HepG2 (cell line): ENCODE measurements at regions not wholly inside any gene's neighbourhood (a gene's known extent, or its start where the extent isn't known, plus 50 kb on each side); places are given as distances from the start of the nearest gene placed in this dataset.

Source experiments
- AGO2 ChIP-seq: fragments of 200-400 bp; formaldehyde crosslinking; optimal IDR thresholded peaks from 2 replicates; pipeline ENCODE3; 2017; ENCODE audit warnings: mild to moderate bottlenecking, low read depth, low read length, moderate library complexity
- CAMTA2 ChIP-seq: sonication (generic); formaldehyde crosslinking; IDR thresholded peaks from 2 replicates; pipeline ENCODE4 v1.4.0; 2020; ENCODE audit warnings: mild to moderate bottlenecking, missing genetic modification reagents, borderline replicate concordance
- DBP ChIP-seq: sonication (generic); formaldehyde crosslinking; IDR thresholded peaks from 2 replicates; pipeline ENCODE4 v1.4.0; 2020; ENCODE audit warnings: missing genetic modification reagents; ENCODE audit errors: not compliant biosample characterization
- ELF3 ChIP-seq: IDR thresholded peaks from 2 replicates; pipeline ENCODE4 v1.6.1; 2016; ENCODE audit warnings: missing genetic modification reagents, missing compliant biosample characterization
- GATAD2A ChIP-seq: IDR thresholded peaks from 2 replicates; pipeline ENCODE4 v1.6.1; 2016
- HNRNPH1 ChIP-seq: fragments of 200-400 bp; formaldehyde crosslinking; optimal IDR thresholded peaks from 2 replicates; pipeline ENCODE3; 2017; ENCODE audit warnings: mild to moderate bottlenecking, low read depth, low read length
- IRF1 ChIP-seq: sonication (generic); formaldehyde crosslinking; IDR thresholded peaks from 2 replicates; pipeline ENCODE4 v1.4.0; 2020; ENCODE audit warnings: low read depth, mild to moderate bottlenecking, missing genetic modification reagents
- PHB2 ChIP-seq: fragments of 450-650 bp; IDR thresholded peaks from 2 replicates; pipeline ENCODE4 v1.6.1; 2018; ENCODE audit not compliant: partially characterized antibody
- SMC3 ChIP-seq: IDR thresholded peaks from 2 replicates; pipeline ENCODE4 v1.6.1; 2011; ENCODE audit warnings: low read length, improper control_type of control experiment
- SNAPC2 ChIP-seq: sonication (generic); formaldehyde crosslinking; IDR thresholded peaks from 2 replicates; pipeline ENCODE4 v1.8.1; 2022; ENCODE audit warnings: mild to moderate bottlenecking, missing genetic modification reagents
- SP2 ChIP-seq: sonication (generic); formaldehyde crosslinking; IDR thresholded peaks from 2 replicates; pipeline ENCODE4 v1.5.1; 2020; ENCODE audit warnings: mild to moderate bottlenecking, missing genetic modification reagents
- TBP ChIP-seq: sonication (generic); formaldehyde crosslinking; IDR thresholded peaks from 2 replicates; pipeline ENCODE4 v1.5.0; 2020; ENCODE audit warnings: missing genetic modification reagents
- ZBTB7A ChIP-seq: sonication (generic); formaldehyde crosslinking; IDR thresholded peaks from 2 replicates; pipeline ENCODE4 v1.8.0; 2022; ENCODE audit warnings: mild to moderate bottlenecking, missing genetic modification reagents
- ZNF142 ChIP-seq: sonication (generic); formaldehyde crosslinking; IDR thresholded peaks from 2 replicates; pipeline ENCODE4 v1.4.0; 2020; ENCODE audit warnings: missing genetic modification reagents
- ZNF260 ChIP-seq: sonication (generic); formaldehyde crosslinking; IDR thresholded peaks from 2 replicates; pipeline ENCODE4 v1.4.0; 2020; ENCODE audit warnings: missing genetic modification reagents, low read depth, mild to moderate bottlenecking, borderline replicate concordance
- ZNF460 ChIP-seq: sonication (generic); formaldehyde crosslinking; IDR thresholded peaks from 2 replicates; pipeline ENCODE4 v1.5.1; 2020; ENCODE audit warnings: missing genetic modification reagents, mild to moderate bottlenecking, borderline replicate concordance
- ZNF703 ChIP-seq: sonication (generic); formaldehyde crosslinking; IDR thresholded peaks from 2 replicates; pipeline ENCODE4 v1.5.1; 2020; ENCODE audit warnings: missing genetic modification reagents, mild to moderate bottlenecking, moderate library complexity, borderline replicate concordance
- ZSCAN25 ChIP-seq: sonication (generic); formaldehyde crosslinking; IDR thresholded peaks from 2 replicates; pipeline ENCODE4 v1.8.0; 2022; ENCODE audit warnings: mild to moderate bottlenecking, missing genetic modification reagents
- TF ChIP-seq, protein P1 (sequence below): sonication (generic); formaldehyde crosslinking; IDR thresholded peaks from 2 replicates; pipeline ENCODE4 v1.4.0; 2020; ENCODE audit warnings: mild to moderate bottlenecking, missing genetic modification reagents
- TF ChIP-seq, protein P2 (sequence below): sonication (generic); formaldehyde crosslinking; IDR thresholded peaks from 2 replicates; pipeline ENCODE4 v1.8.0; 2022; ENCODE audit warnings: mild to moderate bottlenecking, missing genetic modification reagents, borderline replicate concordance

GRCh38 chr17:72539981-72540897, 419.4 kb downstream of the SOX9 start (continued):
- TF ChIP-seq ZNF260 (CRISPR knock-in tag) (no peak), ZNF703 (CRISPR knock-in tag) (no peak), HNRNPH1 (no peak), SNAPC2 (CRISPR knock-in tag) (no peak), SP2 (no peak), ZBTB7A (CRISPR knock-in tag) (no peak), ZNF142 (CRISPR knock-in tag) (peak; percentile 91), CAMTA2 (no peak), ELF3 (CRISPR knock-in tag) (no peak), ZSCAN25 (peak; percentile 74), ZNF460 (CRISPR knock-in tag) (no peak), TBP (0 out of 2 replicates have a peak, but pooled peaks have one; percentile 92), IRF1 (CRISPR knock-in tag) (no peak), GATAD2A (CRISPR knock-in tag) (peak; percentile 12; the same call in 1 of the 2 replicates), AGO2 (peak; percentile 71), SMC3 (no peak; the same call in 1 of the 2 replicates), DBP (CRISPR knock-in tag) (no peak), PHB2 (no peak)
- TF ChIP-seq, protein P1, sequence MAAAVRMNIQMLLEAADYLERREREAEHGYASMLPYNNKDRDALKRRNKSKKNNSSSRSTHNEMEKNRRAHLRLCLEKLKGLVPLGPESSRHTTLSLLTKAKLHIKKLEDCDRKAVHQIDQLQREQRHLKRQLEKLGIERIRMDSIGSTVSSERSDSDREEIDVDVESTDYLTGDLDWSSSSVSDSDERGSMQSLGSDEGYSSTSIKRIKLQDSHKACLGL (CRISPR knock-in tag) = 0 out of 2 replicates have a peak, but pooled peaks have one; percentile 23
- TF ChIP-seq, protein P2, sequence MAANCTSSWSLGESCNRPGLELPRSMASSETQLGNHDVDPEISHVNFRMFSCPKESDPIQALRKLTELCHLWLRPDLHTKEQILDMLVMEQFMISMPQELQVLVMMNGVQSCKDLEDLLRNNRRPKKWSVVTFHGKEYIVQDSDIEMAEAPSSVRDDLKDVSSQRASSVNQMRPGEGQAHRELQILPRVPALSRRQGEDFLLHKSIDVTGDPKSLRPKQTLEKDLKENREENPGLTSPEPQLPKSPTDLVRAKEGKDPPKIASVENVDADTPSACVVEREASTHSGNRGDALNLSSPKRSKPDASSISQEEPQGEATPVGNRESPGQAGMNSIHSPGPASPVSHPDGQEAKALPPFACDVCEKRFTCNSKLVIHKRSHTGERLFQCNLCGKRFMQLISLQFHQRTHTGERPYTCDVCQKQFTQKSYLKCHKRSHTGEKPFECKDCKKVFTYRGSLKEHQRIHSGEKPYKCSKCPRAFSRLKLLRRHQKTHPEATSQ (CRISPR knock-in tag) = no peak
